Right lobe of liver (tissue), 4 donors: ENCODE measurements at regions not wholly inside any gene's neighbourhood (a gene's known extent, or its start where the extent isn't known, plus 50 kb on each side); places are given as distances from the start of the nearest gene placed in this dataset.
"Not testable (repeated sequence)": the region's sequence is repeated elsewhere in the genome, so short reads cannot be mapped to it uniquely, and the experiment has no call there.

Source experiments
- POLR2A ChIP-seq: fragments of 450-650 bp; IDR thresholded peaks from one replicate; pipeline ENCODE4 v1.6.1; 2017; ENCODE audit warnings: antibody characterized with exemption, mild to moderate bottlenecking
- TF ChIP-seq, protein P1 (sequence below), 4 donors: fragments of 200-600 bp in 3 of 4; fragments of 450-650 bp in 1 of 4; IDR thresholded peaks; one replicate each; pipeline versions ENCODE4 v1.5.1 to v1.8.0; 2016 to 2022; ENCODE audit warnings: antibody characterized with exemption in 4 of 4, mild to moderate bottlenecking in 2 of 4
- donor health status: DM: no; HTN: no; CAD: no.
- donor health status: DM: no; HTN: no; CAD: no.
- donor health status: DM: no; HTN: yes; CAD: no.

- TF ChIP-seq, protein P1, sequence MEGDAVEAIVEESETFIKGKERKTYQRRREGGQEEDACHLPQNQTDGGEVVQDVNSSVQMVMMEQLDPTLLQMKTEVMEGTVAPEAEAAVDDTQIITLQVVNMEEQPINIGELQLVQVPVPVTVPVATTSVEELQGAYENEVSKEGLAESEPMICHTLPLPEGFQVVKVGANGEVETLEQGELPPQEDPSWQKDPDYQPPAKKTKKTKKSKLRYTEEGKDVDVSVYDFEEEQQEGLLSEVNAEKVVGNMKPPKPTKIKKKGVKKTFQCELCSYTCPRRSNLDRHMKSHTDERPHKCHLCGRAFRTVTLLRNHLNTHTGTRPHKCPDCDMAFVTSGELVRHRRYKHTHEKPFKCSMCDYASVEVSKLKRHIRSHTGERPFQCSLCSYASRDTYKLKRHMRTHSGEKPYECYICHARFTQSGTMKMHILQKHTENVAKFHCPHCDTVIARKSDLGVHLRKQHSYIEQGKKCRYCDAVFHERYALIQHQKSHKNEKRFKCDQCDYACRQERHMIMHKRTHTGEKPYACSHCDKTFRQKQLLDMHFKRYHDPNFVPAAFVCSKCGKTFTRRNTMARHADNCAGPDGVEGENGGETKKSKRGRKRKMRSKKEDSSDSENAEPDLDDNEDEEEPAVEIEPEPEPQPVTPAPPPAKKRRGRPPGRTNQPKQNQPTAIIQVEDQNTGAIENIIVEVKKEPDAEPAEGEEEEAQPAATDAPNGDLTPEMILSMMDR (IDR thresholded peaks at IDR 0.05): not testable (repeated sequence)
- not testable (repeated sequence) for TF ChIP-seq POLR2A
Observed at GRCh38 chr13:67383109-67383757, 153.1 kb upstream of the PCDH9 start.
